ENCODE measurements at regions not wholly inside any gene's neighbourhood (a gene's known extent, or its start where the extent isn't known, plus 50 kb on each side); places are given as distances from the start of the nearest gene placed in this dataset.

- no peak for DNase-seq (ENCODE audit: extremely low spot score)
- no peak for TF ChIP-seq CTCF (IDR thresholded peaks at IDR 0.05; ENCODE audit: control extremely low read depth, extremely low read depth, low read depth, missing control alignments)
- POLR2A ChIA-PET: no interaction called here
- CTCF ChIA-PET: interaction anchor here (1.5 to 2.5 kb wide), 2 partner anchors 13 to 161 kb away, joined by 3 to 6 read pairs; no protein-coding TSS in a partner anchor
These were observed 50.0 kb upstream of the ABLIM1 start for GRCh38 chr10:114708084-114708483.

- no peak for DNase-seq (ENCODE audit: extremely low spot score)
- CTCF ChIA-PET: interaction anchor here (1.9 to 2.5 kb wide), 3 partner anchors 13 to 405 kb away, joined by 4 to 7 read pairs (median 6); no protein-coding TSS in a partner anchor
- no peak for TF ChIP-seq CTCF (IDR thresholded peaks at IDR 0.05; ENCODE audit: control extremely low read depth, extremely low read depth, low read depth, missing control alignments)
- POLR2A ChIA-PET: no interaction called here
These were observed 50.8 kb upstream of the ABLIM1 start for GRCh38 chr10:114708717-114709335.

GRCh38 chr10:114709984-114710383 is 51.9 kb upstream of the ABLIM1 start:
- TF ChIP-seq CTCF (IDR thresholded peaks at IDR 0.05; ENCODE audit: control extremely low read depth, extremely low read depth, low read depth, missing control alignments): no peak
- no peak for DNase-seq (ENCODE audit: extremely low spot score)
- CTCF ChIA-PET: interaction anchor here (1.9 to 2.2 kb wide), 2 partner anchors 15 to 407 kb away, joined by 4 to 7 read pairs; no protein-coding TSS in a partner anchor
- POLR2A ChIA-PET: no interaction called here

GRCh38 chr10:114711176-114711868 is 53.2 kb upstream of the ABLIM1 start:
- TF ChIP-seq CTCF (IDR thresholded peaks at IDR 0.05; ENCODE audit: control extremely low read depth, extremely low read depth, low read depth, missing control alignments): no peak
- no peak for DNase-seq (ENCODE audit: extremely low spot score)
- CTCF ChIA-PET: interaction anchor here (1.3 kb wide), 2 partner anchors 14 to 23 kb away, joined by 3 read pairs; no protein-coding TSS in a partner anchor
- POLR2A ChIA-PET: no interaction called here

DNA sequence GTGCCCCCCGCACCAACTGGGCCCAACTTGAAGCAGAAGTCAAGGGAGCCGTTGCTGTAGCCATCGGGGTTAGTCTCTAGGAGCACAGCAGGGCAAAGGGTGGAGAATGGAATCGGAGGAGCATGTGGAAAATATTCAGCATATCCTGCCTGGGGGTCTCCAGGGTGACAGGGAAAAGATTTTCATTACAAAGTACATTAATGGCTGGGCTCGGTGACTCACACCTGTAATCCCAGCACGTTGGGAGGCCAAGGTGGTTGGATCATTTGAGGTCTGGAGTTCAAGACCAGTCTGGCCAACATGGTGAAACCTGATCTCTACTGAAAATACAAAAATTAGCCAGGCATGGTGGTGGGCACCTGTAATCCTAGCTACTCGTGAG is 53.8 kb upstream of the ABLIM1 start:
- no peak for TF ChIP-seq CTCF (IDR thresholded peaks at IDR 0.05; ENCODE audit: control extremely low read depth, extremely low read depth, low read depth, missing control alignments)
- CTCF ChIA-PET: interaction anchor here (0.9 to 2.3 kb wide), 5 partner anchors 8 to 408 kb away, joined by 3 to 8 read pairs (median 3); no protein-coding TSS in a partner anchor
- DNase-seq (ENCODE audit: extremely low spot score): no peak
- POLR2A ChIA-PET: no interaction called here

- no peak for TF ChIP-seq CTCF (IDR thresholded peaks at IDR 0.05; ENCODE audit: control extremely low read depth, extremely low read depth, low read depth, missing control alignments)
- POLR2A ChIA-PET: no interaction called here
- DNase-seq (ENCODE audit: extremely low spot score): no peak
- CTCF ChIA-PET: interaction anchor here (0.8 to 2.3 kb wide), 2 partner anchors 10 to 15 kb away, joined by 3 to 8 read pairs; no protein-coding TSS in a partner anchor
These were observed 55.5 kb upstream of the ABLIM1 start for GRCh38 chr10:114713525-114714090.
